IMR-90 (cell line): ENCODE measurements at regions not wholly inside any gene's neighbourhood (a gene's known extent, or its start where the extent isn't known, plus 50 kb on each side); places are given as distances from the start of the nearest gene placed in this dataset.

Experiments used
- ATAC-seq: fragments of 200-7000 bp; cut with Tn5 transposase; 2 replicates; pipeline ENCODE4 v1.9.1; 2020; ENCODE audit warnings: low read depth, mild to moderate bottlenecking, moderate library complexity
- BruUV-seq: library from RNA; stranded (reverse); fragments of 400-500 nt; replicated peaks from 2 replicates; lab custom pipeline; 2021; lab: Mats Ljungman, UMichigan
- CTCF ChIA-PET: fragments of 300-600 bp; formaldehyde crosslinking; extraction: SDS; loops from one replicate; lab custom pipeline; 2021; ENCODE audit warnings: antibody characterized with exemption; lab: Yijun Ruan, JAX
- POLR2A ChIA-PET: fragments of 300-600 bp; sonication (Branson Sonifier 250); formaldehyde crosslinking; loops from one replicate; lab custom pipeline; 2022; ENCODE audit warnings: antibody characterized with exemption; ENCODE audit not compliant: unreplicated experiment; lab: Charles Lee
- DNase-seq: peaks from one replicate; pipeline ENCODE4 v3.0.0; 2013
- H2AFZ ChIP-seq: replicated peaks from 2 replicates; pipeline ENCODE3; 2013; ENCODE audit warnings: low read length, mild to moderate bottlenecking; ENCODE audit not compliant: poor library complexity
- H2AK5ac ChIP-seq: 2 replicates; pipeline ENCODE4 v1.6.1; 2013; ENCODE audit warnings: low read depth, low read length, inconsistent platforms
- H2AK9ac ChIP-seq: replicated peaks from 2 replicates; pipeline ENCODE3; 2013; ENCODE audit warnings: mild to moderate bottlenecking, low read depth, low read length, moderate library complexity; ENCODE audit not compliant: poor library complexity
- H2BK120ac ChIP-seq: 2 replicates; pipeline ENCODE4 v1.6.1; 2013; ENCODE audit warnings: low read depth, low read length, inconsistent platforms
- H2BK15ac ChIP-seq: 3 replicates; pipeline ENCODE4 v1.6.1; 2013; ENCODE audit warnings: low read depth, low read length, inconsistent platforms
- H2BK20ac ChIP-seq: 2 replicates; pipeline ENCODE4 v1.6.1; 2013; ENCODE audit warnings: low read depth, mild to moderate bottlenecking, inconsistent platforms, low read length, moderate library complexity
- H2BK5ac ChIP-seq: 2 replicates; pipeline ENCODE4 v1.6.1; 2013; ENCODE audit warnings: mild to moderate bottlenecking, low read depth, low read length, inconsistent platforms; ENCODE audit not compliant: poor library complexity, severe bottlenecking
- H3K14ac ChIP-seq: replicated peaks from 2 replicates; pipeline ENCODE4 v1.6.1; 2013; ENCODE audit warnings: low read depth, low read length, inconsistent platforms
- H3K18ac ChIP-seq: 2 replicates; pipeline ENCODE4 v1.6.1; 2013; ENCODE audit warnings: low read depth, low read length, control low read depth
- H3K23ac ChIP-seq: 2 replicates; pipeline ENCODE4 v1.6.1; 2013; ENCODE audit warnings: low read depth, low read length, inconsistent platforms
- H3K27ac ChIP-seq: 2 replicates; pipeline ENCODE4 v1.5.1; 2013; ENCODE audit warnings: mild to moderate bottlenecking, control low read depth, low read length; ENCODE audit not compliant: insufficient read depth
- H3K27me3 ChIP-seq: 2 replicates; pipeline ENCODE4 v1.6.1; 2013; ENCODE audit warnings: low read length; ENCODE audit not compliant: control insufficient read depth, insufficient read depth
- H3K36me3 ChIP-seq: 2 replicates; pipeline ENCODE4 v1.6.1; 2013; ENCODE audit warnings: low read length, mixed read lengths; ENCODE audit not compliant: control insufficient read depth, insufficient read depth
- H3K4ac ChIP-seq: 2 replicates; pipeline ENCODE4 v1.6.1; 2013; ENCODE audit warnings: low read depth, low read length, inconsistent platforms
- H3K4me1 ChIP-seq: 2 replicates; pipeline ENCODE4 v1.6.1; 2013; ENCODE audit warnings: low read length, mixed read lengths; ENCODE audit not compliant: control insufficient read depth, insufficient read depth
- H3K4me2 ChIP-seq: 2 replicates; pipeline ENCODE4 v1.6.1; 2013; ENCODE audit warnings: low read depth, mild to moderate bottlenecking, control low read depth, low read length, moderate library complexity
- H3K4me3 ChIP-seq: 2 replicates; pipeline ENCODE4 v1.5.1; 2013; ENCODE audit warnings: low read depth, mild to moderate bottlenecking, control low read depth, low read length, moderate library complexity; ENCODE audit not compliant: insufficient read depth
- H3K56ac ChIP-seq: 2 replicates; pipeline ENCODE4 v1.6.1; 2013; ENCODE audit warnings: low read length, inconsistent platforms; ENCODE audit not compliant: insufficient read depth; ENCODE audit errors: extremely low read depth
- H3K79me1 ChIP-seq, 2 experiments: 2 replicates each; pipeline ENCODE4 v1.6.1; 2013; ENCODE audit warnings: low read length in 2 of 2, inconsistent platforms in 1 of 2, low read depth in 1 of 2
- H3K9ac ChIP-seq: 2 replicates; pipeline ENCODE4 v1.6.1; 2013; ENCODE audit warnings: low read depth, low read length, control low read depth
- H3K9me1 ChIP-seq: 2 replicates; pipeline ENCODE4 v1.6.1; 2013; ENCODE audit warnings: low read length, inconsistent platforms; ENCODE audit not compliant: insufficient read depth
- H3K9me3 ChIP-seq: 2 replicates; pipeline ENCODE4 v1.6.1; 2013; ENCODE audit warnings: low read length; ENCODE audit not compliant: control insufficient read depth, insufficient read depth
- H4K20me1 ChIP-seq: 2 replicates; pipeline ENCODE4 v1.6.1; 2013; ENCODE audit warnings: low read length, inconsistent platforms; ENCODE audit not compliant: insufficient read depth
- H4K5ac ChIP-seq: 2 replicates; pipeline ENCODE4 v1.6.1; 2013; ENCODE audit warnings: mild to moderate bottlenecking, low read depth, low read length, control low read depth
- H4K8ac ChIP-seq, 2 experiments: 2 replicates each; pipeline ENCODE4 v1.6.1; 2013; ENCODE audit warnings: low read depth in 2 of 2, low read length in 2 of 2, control low read depth in 1 of 2, inconsistent platforms in 1 of 2
- H4K91ac ChIP-seq: 2 replicates; pipeline ENCODE4 v1.6.1; 2013; ENCODE audit warnings: low read depth, low read length, inconsistent platforms; ENCODE audit not compliant: insufficient read depth
- MAFK ChIP-seq: IDR thresholded peaks from 2 replicates; pipeline ENCODE4 v1.6.1; 2012; ENCODE audit warnings: low read depth, low read length, improper control_type of control experiment
- RCOR1 ChIP-seq: IDR thresholded peaks from 2 replicates; pipeline ENCODE4 v1.6.1; 2012; ENCODE audit warnings: mild to moderate bottlenecking, low read length, improper control_type of control experiment; ENCODE audit not compliant: insufficient replicate concordance
- WGBS, 2 experiments: methylation state at CpG; one replicate each; pipeline versions ENCODE4 v1.1.5 to v1.1.7; 2013; ENCODE audit warnings: missing lambda C conversion rate in 2 of 2; ENCODE audit not compliant: insufficient read length in 1 of 2; ENCODE audit errors: extremely low coverage in 2 of 2; 5-methylcytosine and 5-hydroxymethylcytosine counted together
- dilution Hi-C: fragments of 300-500 bp; cut with HindIII; formaldehyde crosslinking; loops from one replicate; pipeline ENCODE4 v1.14.3; 2018; ENCODE audit warnings: low sequenced_read_pairs; ENCODE audit not compliant: unreplicated experiment
- in situ Hi-C: fragments of 300-500 bp; cut with MboI; formaldehyde crosslinking; loops from 3 replicates; pipeline ENCODE4 v1.14.3; 2019; ENCODE audit warnings: low sequenced_read_pairs, inconsistent platforms, mixed read lengths
- intact Hi-C: fragments of 100-400 bp; cut with micrococcal nuclease; formaldehyde crosslinking; loops from 2 replicates; pipeline ENCODE4 v1.10.0; 2022

DNA sequence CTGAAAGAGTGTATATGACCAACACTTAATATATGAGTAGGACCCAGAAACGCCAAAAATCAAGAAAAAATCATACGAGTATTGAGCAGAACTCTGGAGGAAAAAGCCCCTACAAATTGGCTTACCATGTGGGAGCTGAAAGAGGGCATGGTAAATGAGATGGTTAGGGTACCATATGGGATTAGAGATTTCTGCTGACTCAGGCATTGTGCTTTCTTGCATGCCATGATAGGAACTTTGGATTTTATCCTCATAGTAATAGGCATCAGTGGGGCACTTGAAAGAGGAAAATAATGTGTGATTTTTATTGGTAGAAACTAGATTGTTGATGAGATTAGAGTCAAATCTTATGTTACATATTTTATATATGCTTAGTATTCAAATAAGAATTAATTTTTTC is 271.1 kb downstream of the CBLN2 start:
- Histone ChIP-seq H3K14ac (no peak overlapping the region), H2BK20ac (no peak overlapping the region), H3K4me3 (no peak overlapping the region), H3K27ac (no peak overlapping the region), H4K91ac (no peak overlapping the region), H2BK120ac (no peak overlapping the region), H2AK9ac (no peak overlapping the region), H3K9me3 (0 out of 2 replicates have a peak, but pooled peaks cover 2% of the 10 kb centered on the region), H2AFZ (no peak overlapping the region), H4K8ac (no peak overlapping the region), H3K27me3 (no peaks in the 10 kb centered on the region), H3K4me1 (no peaks in the 10 kb centered on the region), H3K56ac (no peak overlapping the region), H3K18ac (no peak overlapping the region), H4K20me1 (no peaks in the 10 kb centered on the region), H2BK5ac (no peak overlapping the region), H2BK15ac (no peak overlapping the region), H3K36me3 (no peaks in the 10 kb centered on the region), H2AK5ac (no peak overlapping the region), H3K79me1 (no peaks in the 10 kb centered on the region), H3K9me1 (no peaks in the 10 kb centered on the region), H4K5ac (no peak overlapping the region), H3K23ac (no peak overlapping the region), H3K9ac (no peak overlapping the region), H3K4me2 (no peak overlapping the region), H3K4ac (no peak overlapping the region)
- in situ Hi-C loops (no loop called here), dilution Hi-C loops (no loop called here), intact Hi-C loops (no loop called here)
- ChIA-PET CTCF (no interaction called here), POLR2A (no interaction called here)
- TF ChIP-seq RCOR1 (no peak), MAFK (peak; percentile 89)
- DNase-seq: no peak
- ATAC-seq: no peak
- no TSS peak for BruUV-seq
- WGBS, 2 experiments: no CpG with 5 or more reads among the region's 2 CpGs
